Stimulated activated naive B cell treated with anti-CD40 and anti-IgM and Interleukin-4, amounts not matched to agents 10 μg/mL and 1 μg/mL and 100 μg/mL, for 72 hours (primary cell): ENCODE measurements at regions not wholly inside any gene's neighbourhood (a gene's known extent, or its start where the extent isn't known, plus 50 kb on each side); places are given as distances from the start of the nearest gene placed in this dataset.
"Not testable (repeated sequence)": the region's sequence is repeated elsewhere in the genome, so short reads cannot be mapped to it uniquely, and the experiment has no call there.

ENCODE experiments used
- ATAC-seq, 2 donors: fragments of 150-1000 bp; cut with Tn5 transposase; replicated peaks; 2 replicates each; pipeline ENCODE4 v1.10.0; 2021; ENCODE audit warnings: moderate library complexity in 1 of 2
- DNase-seq: peaks from one replicate; pipeline ENCODE4 v3.0.0; 2021
- H3K27ac Mint-ChIP-seq: one replicate; pipeline ENCODE4 v1.8.0; 2022; ENCODE audit warnings: mild to moderate bottlenecking, mixed read lengths
- H3K27me3 Mint-ChIP-seq, 2 donors: one replicate each; pipeline ENCODE4 v1.8.0; 2022; ENCODE audit warnings: mixed read lengths in 2 of 2
- H3K36me3 Mint-ChIP-seq, 2 donors: one replicate each; pipeline ENCODE4 v1.8.0; 2022; ENCODE audit warnings: mixed read lengths in 2 of 2, mild to moderate bottlenecking in 1 of 2
- H3K4me1 Mint-ChIP-seq, 2 donors: one replicate each; pipeline ENCODE4 v1.8.0; 2022; ENCODE audit warnings: mixed read lengths in 2 of 2, mild to moderate bottlenecking in 1 of 2
- H3K4me3 Mint-ChIP-seq, 2 donors: one replicate each; pipeline ENCODE4 v1.8.0; 2022; ENCODE audit warnings: mild to moderate bottlenecking in 2 of 2, mixed read lengths in 2 of 2, moderate library complexity in 1 of 2
- H3K9me3 Mint-ChIP-seq, 2 donors: one replicate each; pipeline ENCODE4 v1.8.0; 2022; ENCODE audit warnings: mixed read lengths in 2 of 2, mild to moderate bottlenecking in 1 of 2

- no peak overlapping the region for H3K27ac Mint-ChIP-seq
- H3K9me3 Mint-ChIP-seq = peaks cover 0 to 2% of the 10 kb centered on the region in 2 donors
- ATAC-seq (no peak), DNase-seq (no peak)
- no peaks in the 10 kb centered on the region for H3K4me1 Mint-ChIP-seq
- H3K4me3 Mint-ChIP-seq = no peak overlapping the region
- no peaks in the 10 kb centered on the region for H3K27me3 Mint-ChIP-seq
- no peaks in the 10 kb centered on the region for H3K36me3 Mint-ChIP-seq
Measured at GRCh38 chr1:90277270-90277669, 282.4 kb downstream of the ZNF326 start.

DNA sequence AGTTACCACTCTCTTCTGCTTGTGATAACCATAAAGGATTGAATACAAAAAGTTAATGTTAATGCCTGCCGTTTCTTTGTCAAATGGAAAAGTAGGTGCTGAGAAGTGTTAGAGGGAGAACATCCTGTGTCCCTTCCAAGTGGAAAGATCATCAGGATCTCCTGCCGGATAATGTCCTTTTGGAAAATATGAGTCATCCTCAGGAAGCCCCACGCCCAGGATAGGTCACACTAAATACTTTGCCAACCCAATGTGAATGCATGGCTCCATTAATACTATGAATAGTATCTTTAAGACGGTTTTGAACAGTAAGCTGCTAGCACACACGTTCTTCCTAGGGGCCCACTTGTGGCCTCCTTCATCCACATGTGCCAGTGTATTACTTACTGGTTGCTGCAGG lies 279.5 kb downstream of the ZNF326 start:
- H3K9me3 Mint-ChIP-seq = peaks cover 0 to 3% of the 10 kb centered on the region in 2 donors
- H3K36me3 Mint-ChIP-seq = no peaks in the 10 kb centered on the region
- no peaks in the 10 kb centered on the region for H3K27me3 Mint-ChIP-seq
- no peaks in the 10 kb centered on the region for H3K4me1 Mint-ChIP-seq
- ATAC-seq (no peak), DNase-seq (no peak)
- H3K27ac Mint-ChIP-seq = no peak overlapping the region
- H3K4me3 Mint-ChIP-seq = no peak overlapping the region

DNA sequence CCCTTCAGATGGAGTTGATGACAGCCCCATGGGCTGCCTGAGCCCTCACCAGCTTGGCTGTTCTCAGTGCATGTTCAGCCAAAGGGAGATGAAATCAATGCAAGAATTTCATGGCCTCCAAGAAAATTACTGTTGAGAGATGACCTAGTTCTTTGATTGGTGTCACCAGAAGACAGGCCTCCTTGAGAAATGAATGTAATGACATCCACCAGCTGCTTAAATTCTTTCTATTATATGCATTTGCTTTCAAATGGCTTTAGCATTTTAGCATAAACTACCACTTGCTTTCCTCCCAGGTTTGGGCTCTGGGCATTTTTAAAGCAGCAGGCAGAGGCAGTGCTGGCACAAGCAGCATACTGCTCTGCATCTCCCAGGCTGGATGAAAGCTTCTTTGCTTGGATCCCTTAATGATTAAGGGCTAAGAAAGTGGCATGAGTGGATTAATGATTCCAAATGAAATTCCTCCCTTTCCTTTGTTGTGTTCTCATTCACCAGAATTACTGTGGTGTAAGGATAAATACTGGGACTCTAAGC lies 278.4 kb downstream of the ZNF326 start:
- no peaks in the 10 kb centered on the region for H3K4me1 Mint-ChIP-seq
- no peak overlapping the region for H3K27ac Mint-ChIP-seq
- H3K9me3 Mint-ChIP-seq = peaks cover 0 to 3% of the 10 kb centered on the region in 2 donors
- H3K36me3 Mint-ChIP-seq = no peaks in the 10 kb centered on the region
- no peak for DNase-seq
- no peaks in the 10 kb centered on the region for H3K27me3 Mint-ChIP-seq
- H3K4me3 Mint-ChIP-seq = no peak overlapping the region
- ATAC-seq = no peak

GRCh38 chr1:90262791-90263190 lies 267.9 kb downstream of the ZNF326 start:
- H3K36me3 Mint-ChIP-seq = no peaks in the 10 kb centered on the region
- no peak for DNase-seq

GRCh38 chr1:90262286-90262685 lies 267.4 kb downstream of the ZNF326 start:
- Mint-ChIP-seq H3K9me3 (no peaks in the 10 kb centered on the region), H3K4me3 (no peak overlapping the region), H3K36me3 (no peaks in the 10 kb centered on the region), H3K4me1 (no peaks in the 10 kb centered on the region), H3K27me3 (peaks cover under 1 to 6% of the 10 kb centered on the region in 2 donors), H3K27ac (no peak overlapping the region)
- DNase-seq = no peak
- ATAC-seq = no peak

More at GRCh38 chr1:90262791-90263190, 267.9 kb downstream of the ZNF326 start:
- no peak overlapping the region for H3K27ac Mint-ChIP-seq
- ATAC-seq = no peak
- no peaks in the 10 kb centered on the region for H3K4me1 Mint-ChIP-seq
- no peak overlapping the region for H3K4me3 Mint-ChIP-seq
- H3K9me3 Mint-ChIP-seq = no peaks in the 10 kb centered on the region
- H3K27me3 Mint-ChIP-seq = peaks cover 0 to 6% of the 10 kb centered on the region in 2 donors

DNA sequence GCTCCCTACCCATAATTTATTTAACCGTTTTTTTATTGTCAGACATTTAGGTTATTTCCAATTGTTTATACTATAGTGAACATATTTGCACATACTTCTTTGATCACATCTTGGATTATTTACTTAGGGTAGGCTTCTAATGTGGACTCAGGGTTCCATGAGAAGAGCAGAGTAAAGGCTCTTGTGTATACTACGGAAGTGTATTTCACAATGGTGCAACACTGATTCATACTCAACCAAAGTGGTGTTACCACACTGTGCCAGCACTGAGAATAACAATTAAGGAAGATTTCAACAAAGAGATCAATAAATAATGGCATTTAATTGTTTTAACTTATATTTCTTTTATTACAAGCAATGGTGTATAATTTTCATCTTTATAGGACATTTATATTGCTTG lies 251.2 kb downstream of the ZNF326 start:
- no peak for DNase-seq
- no peak overlapping the region for H3K4me3 Mint-ChIP-seq
- H3K27me3 Mint-ChIP-seq = no peaks in the 10 kb centered on the region
- peaks cover 0 to 2% of the 10 kb centered on the region in 2 donors for H3K36me3 Mint-ChIP-seq
- no peak for ATAC-seq
- no peaks in the 10 kb centered on the region for H3K4me1 Mint-ChIP-seq
- peaks cover 4 to 5% of the 10 kb centered on the region in 2 donors for H3K9me3 Mint-ChIP-seq
- H3K27ac Mint-ChIP-seq = no peak overlapping the region

DNA sequence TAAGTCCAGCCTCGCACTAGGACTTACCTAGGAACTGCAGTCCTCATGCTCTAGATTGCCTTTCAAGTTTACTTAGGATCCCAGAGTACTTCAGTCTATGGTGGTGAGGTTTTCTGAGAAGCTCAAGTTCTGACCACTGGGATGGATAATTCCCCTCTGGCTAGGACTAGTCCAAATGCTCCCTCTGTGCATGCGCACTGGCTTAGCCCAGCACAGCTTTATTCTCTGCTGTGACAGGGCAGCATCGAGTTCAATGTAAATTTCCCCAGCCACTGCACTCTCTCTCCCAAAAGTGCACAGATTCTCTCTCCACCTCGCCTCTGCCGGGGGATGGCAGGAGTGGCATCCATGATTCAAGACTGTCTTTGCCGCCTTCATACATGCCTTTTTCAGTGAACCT lies 241.6 kb downstream of the ZNF326 start:
- no peaks in the 10 kb centered on the region for H3K4me1 Mint-ChIP-seq
- ATAC-seq = no peak
- H3K27ac Mint-ChIP-seq = no peak overlapping the region

DNA sequence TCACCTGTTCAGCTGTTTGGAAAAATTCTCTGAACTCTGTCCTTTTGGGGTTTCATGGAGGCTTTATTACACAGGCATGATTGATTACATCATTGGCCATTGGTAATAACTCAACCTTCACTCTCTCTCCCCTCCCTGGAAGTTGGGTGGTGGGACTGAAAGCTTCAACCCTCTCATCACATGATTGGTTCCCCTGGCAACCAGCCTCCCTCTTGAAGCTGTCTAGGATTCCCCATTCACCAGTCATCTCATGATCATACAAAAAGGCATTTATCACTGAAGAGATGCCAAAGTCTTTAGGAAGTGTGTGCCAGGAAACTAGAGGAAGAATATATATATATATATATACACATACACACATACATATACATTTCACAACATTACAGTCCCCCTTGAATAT lies 228.5 kb downstream of the ZNF326 start:
- no peaks in the 10 kb centered on the region for H3K4me1 Mint-ChIP-seq
- no peak overlapping the region for H3K4me3 Mint-ChIP-seq
- DNase-seq (no peak), ATAC-seq (no peak)
- H3K27ac Mint-ChIP-seq = no peak overlapping the region
- H3K27me3 Mint-ChIP-seq = no peaks in the 10 kb centered on the region
- peaks cover 11 to 21% of the 10 kb centered on the region in 2 donors for H3K9me3 Mint-ChIP-seq
- H3K36me3 Mint-ChIP-seq = peaks cover 0 to 3% of the 10 kb centered on the region in 2 donors

More for the DNA sequence above, 241.6 kb downstream of the ZNF326 start:
- peaks cover 0 to 7% of the 10 kb centered on the region in 2 donors for H3K9me3 Mint-ChIP-seq
- no peak overlapping the region for H3K4me3 Mint-ChIP-seq
- H3K36me3 Mint-ChIP-seq = no peaks in the 10 kb centered on the region
- no peak for DNase-seq
- no peaks in the 10 kb centered on the region for H3K27me3 Mint-ChIP-seq

GRCh38 chr1:90220941-90221693 lies 226.2 kb downstream of the ZNF326 start:
- Mint-ChIP-seq H3K36me3 (peaks cover 0 to 3% of the 10 kb centered on the region in 2 donors), H3K4me3 (no peak overlapping the region)
- no peak for DNase-seq

DNA sequence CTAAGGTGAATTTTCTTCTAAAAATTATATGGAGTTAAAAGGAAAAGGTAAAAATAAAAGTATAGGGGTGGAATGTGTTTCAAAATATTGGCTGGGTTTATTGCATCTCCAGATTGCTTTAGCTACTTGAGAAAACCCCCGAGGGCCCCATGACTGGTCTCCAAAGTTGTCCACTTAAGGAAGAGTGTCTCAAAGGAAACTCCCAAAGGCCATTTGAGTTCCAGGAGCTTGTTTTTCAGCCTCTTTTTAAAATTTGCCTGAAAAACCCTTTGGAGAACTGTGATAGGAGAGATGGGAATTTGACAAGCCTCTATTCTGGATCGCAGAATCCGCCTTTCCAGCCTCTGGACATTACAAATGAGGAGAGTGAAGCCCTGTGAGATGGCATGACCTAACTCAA lies 225.6 kb downstream of the ZNF326 start:
- no peak overlapping the region for H3K4me3 Mint-ChIP-seq
- peaks cover 6 to 17% of the 10 kb centered on the region in 2 donors for H3K9me3 Mint-ChIP-seq
- no peaks in the 10 kb centered on the region for H3K27me3 Mint-ChIP-seq
- peaks cover 0 to 3% of the 10 kb centered on the region in 2 donors for H3K36me3 Mint-ChIP-seq
- ATAC-seq (no peak), DNase-seq (no peak)
- no peak overlapping the region for H3K27ac Mint-ChIP-seq
- H3K4me1 Mint-ChIP-seq = no peaks in the 10 kb centered on the region

More at GRCh38 chr1:90220941-90221693, 226.2 kb downstream of the ZNF326 start:
- H3K27ac Mint-ChIP-seq = no peak overlapping the region
- no peaks in the 10 kb centered on the region for H3K27me3 Mint-ChIP-seq
- H3K9me3 Mint-ChIP-seq = peaks cover 7 to 18% of the 10 kb centered on the region in 2 donors
- ATAC-seq = no peak
- no peaks in the 10 kb centered on the region for H3K4me1 Mint-ChIP-seq

GRCh38 chr1:90219166-90219871 lies 224.4 kb downstream of the ZNF326 start:
- H3K36me3 Mint-ChIP-seq, ATAC-seq, DNase-seq, H3K4me3 Mint-ChIP-seq, H3K4me1 Mint-ChIP-seq, H3K9me3 Mint-ChIP-seq, H3K27me3 Mint-ChIP-seq, H3K27ac Mint-ChIP-seq: not testable (repeated sequence)

- DNase-seq (no peak), ATAC-seq (no peak)
- Mint-ChIP-seq H3K27ac (no peak overlapping the region), H3K9me3 (peaks cover 0 to 2% of the 10 kb centered on the region in 2 donors), H3K4me1 (no peaks in the 10 kb centered on the region), H3K27me3 (no peaks in the 10 kb centered on the region), H3K4me3 (no peak overlapping the region), H3K36me3 (no peaks in the 10 kb centered on the region)
Measured at GRCh38 chr1:90210633-90211491, 216.0 kb downstream of the ZNF326 start.

- H3K9me3 Mint-ChIP-seq = peaks cover 0 to 2% of the 10 kb centered on the region in 2 donors
- no peaks in the 10 kb centered on the region for H3K27me3 Mint-ChIP-seq
- H3K4me3 Mint-ChIP-seq = no peak overlapping the region
- ATAC-seq = no peak
- no peaks in the 10 kb centered on the region for H3K4me1 Mint-ChIP-seq
- DNase-seq = no peak
- no peak overlapping the region for H3K27ac Mint-ChIP-seq
- no peaks in the 10 kb centered on the region for H3K36me3 Mint-ChIP-seq
Measured at GRCh38 chr1:90208949-90209348, 214.0 kb downstream of the ZNF326 start.

DNA sequence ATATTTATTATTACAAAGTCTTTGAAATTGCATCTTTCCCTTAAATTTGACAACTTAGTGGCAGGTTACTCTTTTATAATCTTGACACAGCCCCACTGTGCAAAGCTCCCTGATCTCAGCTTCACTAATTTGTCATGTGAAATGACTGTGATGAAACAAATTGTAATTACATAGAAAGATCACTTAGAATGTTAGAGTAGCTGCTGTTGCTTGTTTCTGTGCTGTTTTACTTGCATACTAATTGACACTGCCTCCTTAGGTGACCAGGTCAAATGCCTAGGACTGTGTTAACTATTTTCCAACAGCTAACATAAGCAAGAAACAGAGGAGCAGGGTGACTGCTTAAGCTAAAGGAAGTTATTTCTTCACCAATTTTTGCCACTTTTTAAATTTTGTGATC lies 211.3 kb downstream of the ZNF326 start:
- DNase-seq (no peak), ATAC-seq (no peak)
- Mint-ChIP-seq H3K4me1 (no peaks in the 10 kb centered on the region), H3K27me3 (peaks cover 0 to 5% of the 10 kb centered on the region in 2 donors), H3K4me3 (no peak overlapping the region), H3K27ac (no peak overlapping the region), H3K36me3 (no peaks in the 10 kb centered on the region), H3K9me3 (peaks cover 0 to 2% of the 10 kb centered on the region in 2 donors)
